SIG-M5 treated with dmso at 0.1 percent for 504 hours (cell line): ENCODE measurements at regions not wholly inside any gene's neighbourhood (a gene's known extent, or its start where the extent isn't known, plus 50 kb on each side); places are given as distances from the start of the nearest gene placed in this dataset.
A peak's percentile ranks its signal among the peaks of the same experiment; 100 is the strongest.

Experiments used
- DNase-seq: peaks from one replicate; lab custom pipeline; 2025; ENCODE audit not compliant: unreplicated experiment; lab: John Stamatoyannopoulos, UW

GRCh38 chr15:31954374-31955172, 75.7 kb upstream of the CHRNA7 start:
- no peak for DNase-seq

DNA sequence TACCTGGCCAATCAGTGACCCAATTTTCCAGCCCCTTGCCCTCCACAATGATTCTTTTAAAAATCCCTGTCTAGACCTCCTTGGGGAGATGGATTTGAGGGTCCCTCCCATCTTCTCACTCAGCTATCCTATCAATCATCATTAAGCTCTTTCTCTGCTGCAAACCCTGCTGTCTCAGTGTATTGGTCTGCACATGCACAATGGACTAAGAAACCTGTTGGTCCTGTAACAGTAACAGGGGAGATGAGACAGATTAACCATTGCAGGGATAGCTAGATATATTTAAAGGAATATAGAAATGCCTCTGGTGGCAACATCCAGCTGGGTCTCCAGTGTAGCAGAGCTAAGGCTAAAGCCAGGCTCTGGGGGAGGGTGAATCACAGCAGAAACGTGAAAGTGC, 74.6 kb upstream of the CHRNA7 start:
- no peak for DNase-seq

DNA sequence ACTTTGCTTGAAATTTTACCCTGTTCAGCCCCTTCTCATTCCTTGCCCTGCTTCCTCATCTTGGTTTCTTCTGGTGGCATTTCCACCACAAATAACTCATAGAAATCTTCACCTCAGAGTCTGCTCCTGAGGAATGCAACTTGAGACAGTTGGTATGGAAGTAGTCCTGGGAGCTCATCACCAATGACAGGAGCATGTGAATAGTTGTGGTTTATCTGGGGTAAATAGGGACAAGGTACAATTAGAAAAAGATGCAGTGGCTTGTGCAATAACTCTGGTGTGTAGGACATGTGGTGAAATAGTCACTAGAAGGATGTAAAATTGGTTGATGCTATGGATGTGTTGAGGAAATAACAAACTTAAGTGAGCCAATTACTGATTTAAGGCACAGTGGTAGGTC, 72.7 kb upstream of the CHRNA7 start:
- no peak for DNase-seq

DNA sequence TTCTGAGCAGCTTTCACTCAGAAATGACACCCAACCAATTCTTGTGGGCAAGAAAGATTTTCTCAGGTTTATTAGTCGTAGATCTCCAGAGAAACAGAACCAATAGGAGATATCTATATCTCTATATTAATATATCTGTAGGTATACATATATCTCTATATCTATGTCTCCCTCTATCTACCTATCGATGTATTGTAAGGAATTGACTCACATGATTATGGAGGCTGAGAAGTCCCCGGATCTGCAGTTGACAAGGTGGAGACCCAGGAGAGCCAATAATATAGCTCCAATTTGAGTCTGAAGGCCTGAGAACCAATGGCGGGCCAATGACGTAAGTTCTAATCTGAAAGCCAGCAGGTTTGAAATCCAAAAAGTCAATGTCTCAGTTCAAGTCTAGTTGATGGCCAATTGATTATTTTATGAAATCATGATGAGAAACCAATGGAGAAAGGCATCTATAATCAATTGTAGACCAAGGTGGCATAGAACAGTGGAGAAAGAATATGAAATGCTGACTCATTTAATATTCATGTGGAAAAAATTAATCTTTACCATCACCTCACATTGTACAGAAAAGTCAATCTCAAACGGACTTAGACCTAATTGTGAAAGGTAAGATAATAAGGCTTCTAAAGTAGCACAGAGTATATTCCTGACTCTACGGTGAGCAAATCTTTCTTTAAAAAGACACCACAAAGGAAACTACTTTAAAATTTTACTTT, 65.6 kb upstream of the CHRNA7 start:
- no peak for DNase-seq

DNA sequence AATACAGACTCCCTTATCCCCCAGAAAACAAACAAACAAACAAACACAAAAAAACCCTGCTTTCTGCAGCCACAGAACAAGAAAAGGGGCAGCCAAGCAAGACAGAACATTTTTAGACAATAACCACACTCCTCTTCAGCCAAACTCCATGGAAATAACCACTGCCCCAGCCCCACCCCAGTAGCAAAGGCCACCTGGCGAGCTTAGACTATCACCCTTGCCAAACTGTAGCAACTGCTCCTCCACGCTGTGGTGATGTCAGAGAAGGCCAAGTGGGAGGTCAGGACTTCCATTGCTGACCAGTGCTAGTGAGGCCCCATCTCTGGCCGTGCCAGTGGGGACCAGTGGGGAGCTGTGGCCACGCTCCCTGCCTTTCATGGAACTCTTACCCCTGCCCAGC, 60.3 kb upstream of the CHRNA7 start:
- DNase-seq = no peak

GRCh38 chr15:31973197-31973596, 57.1 kb upstream of the CHRNA7 start:
- no peak for DNase-seq

DNA sequence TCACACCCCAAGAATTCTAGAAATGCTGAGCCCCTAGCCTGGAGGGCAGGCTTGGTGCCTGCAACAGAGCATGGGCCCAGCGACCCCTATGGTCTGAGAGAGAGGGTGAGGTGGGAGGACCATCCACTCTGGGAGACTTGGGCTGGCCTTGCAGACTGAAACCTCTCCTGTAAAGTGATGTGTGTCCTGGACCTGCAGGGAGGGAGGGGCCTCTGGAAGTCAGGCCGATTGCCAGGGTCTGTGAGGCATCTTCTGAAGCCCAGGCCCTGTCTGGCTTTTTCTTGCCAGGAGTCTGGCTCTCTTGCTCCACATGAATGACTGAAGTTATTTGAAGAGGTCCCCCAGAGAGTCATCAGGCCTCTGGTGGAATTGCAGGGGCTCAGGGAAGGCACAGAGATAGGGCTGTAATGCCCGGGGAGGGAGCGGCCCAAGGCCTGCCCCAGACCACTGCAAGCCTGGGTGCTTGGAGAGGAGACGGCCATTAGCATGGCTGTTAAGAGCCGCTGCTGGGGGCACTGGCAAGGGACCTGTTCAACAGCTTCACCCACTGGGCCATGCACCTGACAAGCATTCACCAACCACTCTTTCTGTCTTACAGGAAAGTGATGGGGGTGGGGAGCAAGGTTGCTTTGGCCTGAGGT, 56.0 kb upstream of the CHRNA7 start:
- DNase-seq = no peak

GRCh38 chr15:31974855-31975829, 55.2 kb upstream of the CHRNA7 start:
- DNase-seq = peak; percentile 51

DNA sequence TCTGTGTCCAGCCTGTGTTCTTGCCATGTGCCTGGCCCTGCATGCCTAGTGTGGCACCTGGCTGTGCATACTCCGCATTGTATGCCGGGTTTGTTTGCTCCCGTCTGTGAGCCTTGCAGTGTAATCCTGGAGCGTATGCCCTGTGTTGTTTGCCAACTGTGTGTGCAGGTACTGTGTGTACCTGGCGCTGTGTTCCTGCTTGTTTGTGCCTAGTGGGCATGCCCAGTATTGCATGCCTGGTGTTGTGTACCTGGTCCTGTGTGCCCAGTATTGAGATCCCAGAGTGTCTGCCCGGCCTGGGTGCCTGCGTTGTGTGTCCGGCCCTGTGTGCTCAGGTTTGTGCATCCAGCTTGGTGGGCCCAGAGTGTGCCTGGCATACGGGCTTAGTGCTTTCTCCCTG, 54.5 kb upstream of the CHRNA7 start:
- no peak for DNase-seq

GRCh38 chr15:31977138-31977537, 53.2 kb upstream of the CHRNA7 start:
- DNase-seq = no peak

GRCh38 chr15:31977812-31978661, 52.3 kb upstream of the CHRNA7 start:
- peak; percentile 38 for DNase-seq
